Peyer's patch (tissue), 4 donors: ENCODE measurements at regions not wholly inside any gene's neighbourhood (a gene's known extent, or its start where the extent isn't known, plus 50 kb on each side); places are given as distances from the start of the nearest gene placed in this dataset.
"Not testable (repeated sequence)": the region's sequence is repeated elsewhere in the genome, so short reads cannot be mapped to it uniquely, and the experiment has no call there.

Experiments used
- CTCF ChIP-seq, 6 experiments: fragments of 450-650 bp in 4 of 6; fragments of 200-600 bp in 2 of 6; sonication (generic) in 1 of 6; IDR thresholded peaks; one replicate each; pipeline ENCODE4 v1.5.1; 2017 to 2019; ENCODE audit warnings: antibody characterized with exemption in 6 of 6, mild to moderate bottlenecking in 3 of 6, moderate library complexity in 1 of 6
- POLR2A ChIP-seq, 2 donors: fragments of 450-650 bp; IDR thresholded peaks; one replicate each; pipeline ENCODE4 v1.5.1; 2017; ENCODE audit warnings: antibody characterized with exemption in 2 of 2, mild to moderate bottlenecking in 2 of 2, moderate library complexity in 2 of 2

GRCh38 chr11:71698110-71698509, 115.4 kb upstream of the KRTAP5-11 start:
- TF ChIP-seq CTCF, POLR2A (IDR thresholded peaks at IDR 0.05): not testable (repeated sequence)
